ENCODE measurements at regions not wholly inside any gene's neighbourhood (a gene's known extent, or its start where the extent isn't known, plus 50 kb on each side); places are given as distances from the start of the nearest gene placed in this dataset.

DNA sequence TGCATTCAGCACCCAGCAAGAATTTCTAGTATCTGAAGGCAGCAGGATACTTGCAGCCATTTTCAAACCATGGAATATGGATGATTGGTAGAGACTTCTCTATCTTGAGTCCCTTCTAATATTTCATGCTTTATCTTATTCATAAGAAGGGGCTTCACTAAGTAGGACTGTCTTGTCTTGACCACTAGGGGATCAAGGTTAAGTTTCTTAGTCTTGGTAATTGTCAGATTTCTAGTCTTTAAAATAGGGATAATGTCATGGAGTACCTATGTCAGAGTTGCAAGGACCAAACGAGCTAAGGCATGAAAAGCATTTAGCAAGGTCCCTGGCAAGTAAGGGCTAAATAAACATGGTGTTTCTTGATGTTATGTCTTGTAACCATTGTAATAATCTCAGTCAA, 68.5 kb upstream of the ESR1 start:
- DNase-seq (ENCODE audit: low read depth in 1 of 2, low spot score in 1 of 2) = no peak
- H3K27ac ChIP-seq (replicated peaks) = no peak overlapping the region
- TF ChIP-seq, protein P1, sequence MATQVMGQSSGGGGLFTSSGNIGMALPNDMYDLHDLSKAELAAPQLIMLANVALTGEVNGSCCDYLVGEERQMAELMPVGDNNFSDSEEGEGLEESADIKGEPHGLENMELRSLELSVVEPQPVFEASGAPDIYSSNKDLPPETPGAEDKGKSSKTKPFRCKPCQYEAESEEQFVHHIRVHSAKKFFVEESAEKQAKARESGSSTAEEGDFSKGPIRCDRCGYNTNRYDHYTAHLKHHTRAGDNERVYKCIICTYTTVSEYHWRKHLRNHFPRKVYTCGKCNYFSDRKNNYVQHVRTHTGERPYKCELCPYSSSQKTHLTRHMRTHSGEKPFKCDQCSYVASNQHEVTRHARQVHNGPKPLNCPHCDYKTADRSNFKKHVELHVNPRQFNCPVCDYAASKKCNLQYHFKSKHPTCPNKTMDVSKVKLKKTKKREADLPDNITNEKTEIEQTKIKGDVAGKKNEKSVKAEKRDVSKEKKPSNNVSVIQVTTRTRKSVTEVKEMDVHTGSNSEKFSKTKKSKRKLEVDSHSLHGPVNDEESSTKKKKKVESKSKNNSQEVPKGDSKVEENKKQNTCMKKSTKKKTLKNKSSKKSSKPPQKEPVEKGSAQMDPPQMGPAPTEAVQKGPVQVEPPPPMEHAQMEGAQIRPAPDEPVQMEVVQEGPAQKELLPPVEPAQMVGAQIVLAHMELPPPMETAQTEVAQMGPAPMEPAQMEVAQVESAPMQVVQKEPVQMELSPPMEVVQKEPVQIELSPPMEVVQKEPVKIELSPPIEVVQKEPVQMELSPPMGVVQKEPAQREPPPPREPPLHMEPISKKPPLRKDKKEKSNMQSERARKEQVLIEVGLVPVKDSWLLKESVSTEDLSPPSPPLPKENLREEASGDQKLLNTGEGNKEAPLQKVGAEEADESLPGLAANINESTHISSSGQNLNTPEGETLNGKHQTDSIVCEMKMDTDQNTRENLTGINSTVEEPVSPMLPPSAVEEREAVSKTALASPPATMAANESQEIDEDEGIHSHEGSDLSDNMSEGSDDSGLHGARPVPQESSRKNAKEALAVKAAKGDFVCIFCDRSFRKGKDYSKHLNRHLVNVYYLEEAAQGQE (IDR thresholded peaks at IDR 0.05; ENCODE audit: insufficient replicate concordance, low read depth) = no peak
- TF ChIP-seq, protein P2, sequence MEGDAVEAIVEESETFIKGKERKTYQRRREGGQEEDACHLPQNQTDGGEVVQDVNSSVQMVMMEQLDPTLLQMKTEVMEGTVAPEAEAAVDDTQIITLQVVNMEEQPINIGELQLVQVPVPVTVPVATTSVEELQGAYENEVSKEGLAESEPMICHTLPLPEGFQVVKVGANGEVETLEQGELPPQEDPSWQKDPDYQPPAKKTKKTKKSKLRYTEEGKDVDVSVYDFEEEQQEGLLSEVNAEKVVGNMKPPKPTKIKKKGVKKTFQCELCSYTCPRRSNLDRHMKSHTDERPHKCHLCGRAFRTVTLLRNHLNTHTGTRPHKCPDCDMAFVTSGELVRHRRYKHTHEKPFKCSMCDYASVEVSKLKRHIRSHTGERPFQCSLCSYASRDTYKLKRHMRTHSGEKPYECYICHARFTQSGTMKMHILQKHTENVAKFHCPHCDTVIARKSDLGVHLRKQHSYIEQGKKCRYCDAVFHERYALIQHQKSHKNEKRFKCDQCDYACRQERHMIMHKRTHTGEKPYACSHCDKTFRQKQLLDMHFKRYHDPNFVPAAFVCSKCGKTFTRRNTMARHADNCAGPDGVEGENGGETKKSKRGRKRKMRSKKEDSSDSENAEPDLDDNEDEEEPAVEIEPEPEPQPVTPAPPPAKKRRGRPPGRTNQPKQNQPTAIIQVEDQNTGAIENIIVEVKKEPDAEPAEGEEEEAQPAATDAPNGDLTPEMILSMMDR (IDR thresholded peaks at IDR 0.05; ENCODE audit: insufficient read depth, low read length) = no peak
- no peak for TF ChIP-seq POLR2AphosphoS5 (IDR thresholded peaks at IDR 0.05; ENCODE audit: low read depth)
- TF ChIP-seq SPI1 (IDR thresholded peaks at IDR 0.05; ENCODE audit: borderline replicate concordance, low read depth) = no peak
- no peak for TF ChIP-seq GABPA (IDR thresholded peaks at IDR 0.05; ENCODE audit: low read depth)
- H3K27me3 ChIP-seq (ENCODE audit: insufficient read depth, poor library complexity, severe bottlenecking) = peaks cover 3% of the 10 kb centered on the region
- no peak overlapping the region for H3K4me3 ChIP-seq (replicated peaks; ENCODE audit: insufficient read depth, low read length)

DNA sequence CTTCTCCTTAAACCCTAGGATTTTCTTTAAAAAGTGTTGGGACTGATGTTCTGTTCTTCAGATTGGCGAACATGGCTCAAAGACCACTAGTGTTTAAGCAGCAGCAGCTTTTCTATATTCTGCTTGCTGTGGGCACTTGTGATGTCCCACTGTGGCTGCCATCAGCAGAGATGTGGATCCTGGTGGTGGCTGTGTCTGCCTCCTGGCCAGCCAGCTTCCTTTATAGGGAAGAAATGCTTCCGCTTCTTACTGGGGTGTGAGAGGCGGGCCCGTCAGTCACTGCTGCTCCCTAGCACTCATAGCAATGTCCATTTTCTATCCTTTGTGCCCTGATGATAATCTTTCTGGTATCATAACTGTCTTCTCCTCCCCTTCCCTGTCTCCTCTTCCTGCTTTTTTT, 66.7 kb upstream of the ESR1 start:
- TF ChIP-seq, protein P2 (IDR thresholded peaks at IDR 0.05; ENCODE audit: insufficient read depth, low read length) = no peak
- TF ChIP-seq GABPA (IDR thresholded peaks at IDR 0.05; ENCODE audit: low read depth) = no peak
- TF ChIP-seq, protein P1 (IDR thresholded peaks at IDR 0.05; ENCODE audit: insufficient replicate concordance, low read depth) = no peak
- TF ChIP-seq SPI1 (IDR thresholded peaks at IDR 0.05; ENCODE audit: borderline replicate concordance, low read depth) = no peak
- no peak for TF ChIP-seq POLR2AphosphoS5 (IDR thresholded peaks at IDR 0.05; ENCODE audit: low read depth)
- H3K4me3 ChIP-seq (replicated peaks; ENCODE audit: insufficient read depth, low read length) = no peak overlapping the region
- H3K27ac ChIP-seq (replicated peaks) = no peak overlapping the region
- peaks cover 3% of the 10 kb centered on the region for H3K27me3 ChIP-seq (ENCODE audit: insufficient read depth, poor library complexity, severe bottlenecking)
- no peak for DNase-seq (ENCODE audit: low read depth in 1 of 2, low spot score in 1 of 2)

- Histone ChIP-seq H3K27ac (replicated peaks) (no peak overlapping the region), H3K4me3 (replicated peaks; ENCODE audit: insufficient read depth, low read length) (no peak overlapping the region), H3K27me3 (ENCODE audit: insufficient read depth, poor library complexity, severe bottlenecking) (no peaks in the 10 kb centered on the region)
- no peak for TF ChIP-seq SPI1 (IDR thresholded peaks at IDR 0.05; ENCODE audit: borderline replicate concordance, low read depth)
- no peak for TF ChIP-seq GABPA (IDR thresholded peaks at IDR 0.05; ENCODE audit: low read depth)
- DNase-seq (ENCODE audit: low read depth in 1 of 2, low spot score in 1 of 2) = no peak
These were observed 59.6 kb upstream of the ESR1 start for GRCh38 chr6:151747896-151748295.

- H3K27me3 ChIP-seq (ENCODE audit: insufficient read depth, poor library complexity, severe bottlenecking) = no peaks in the 10 kb centered on the region
- no peak for DNase-seq (ENCODE audit: low read depth in 1 of 2, low spot score in 1 of 2)
- no peak overlapping the region for H3K27ac ChIP-seq (replicated peaks)
- TF ChIP-seq GABPA (IDR thresholded peaks at IDR 0.05; ENCODE audit: low read depth) = no peak
- TF ChIP-seq, protein P2 (IDR thresholded peaks at IDR 0.05; ENCODE audit: insufficient read depth, low read length) = no peak
- TF ChIP-seq, protein P1 (IDR thresholded peaks at IDR 0.05; ENCODE audit: insufficient replicate concordance, low read depth) = no peak
- no peak for TF ChIP-seq POLR2AphosphoS5 (IDR thresholded peaks at IDR 0.05; ENCODE audit: low read depth)
- TF ChIP-seq SPI1 (IDR thresholded peaks at IDR 0.05; ENCODE audit: borderline replicate concordance, low read depth) = no peak
- H3K4me3 ChIP-seq (replicated peaks; ENCODE audit: insufficient read depth, low read length) = no peak overlapping the region
These were observed 58.1 kb upstream of the ESR1 start for GRCh38 chr6:151749341-151749740.
